ENCODE measurements at regions not wholly inside any gene's neighbourhood (a gene's known extent, or its start where the extent isn't known, plus 50 kb on each side); places are given as distances from the start of the nearest gene placed in this dataset.
"Not testable (repeated sequence)": the region's sequence is repeated elsewhere in the genome, so short reads cannot be mapped to it uniquely, and the experiment has no call there.

DNA sequence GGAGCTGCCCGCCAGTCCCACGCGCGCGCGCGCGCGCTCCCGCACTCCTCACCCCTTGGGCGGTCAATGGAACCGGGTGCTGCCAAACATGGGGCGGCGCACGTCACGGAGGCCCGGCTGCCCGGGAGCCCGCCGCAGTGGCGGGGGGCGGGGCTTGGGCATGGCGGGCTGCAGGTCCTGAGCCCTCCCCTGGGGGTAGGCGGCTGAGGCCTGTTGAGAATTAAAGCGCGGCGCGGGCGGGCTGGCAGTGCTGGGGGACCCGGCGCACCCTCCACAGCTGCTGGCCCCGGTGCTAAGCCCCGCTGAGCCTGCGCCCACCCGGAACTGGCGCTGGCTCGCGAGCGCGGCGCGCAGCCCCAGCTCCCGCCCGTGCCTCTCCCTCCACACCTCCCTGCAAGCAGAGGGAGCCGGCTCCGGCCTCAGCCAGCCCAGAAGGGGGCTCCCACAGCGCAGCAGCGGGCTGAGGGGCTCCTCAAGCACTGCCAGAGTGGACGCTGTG, 634.2 kb downstream of the ANKRD7 start:
- no peak overlapping the region for H3K4me3 ChIP-seq (ENCODE audit: low read length)
- no peak for DNase-seq (ENCODE audit: low read depth)
- TF ChIP-seq, protein P1, sequence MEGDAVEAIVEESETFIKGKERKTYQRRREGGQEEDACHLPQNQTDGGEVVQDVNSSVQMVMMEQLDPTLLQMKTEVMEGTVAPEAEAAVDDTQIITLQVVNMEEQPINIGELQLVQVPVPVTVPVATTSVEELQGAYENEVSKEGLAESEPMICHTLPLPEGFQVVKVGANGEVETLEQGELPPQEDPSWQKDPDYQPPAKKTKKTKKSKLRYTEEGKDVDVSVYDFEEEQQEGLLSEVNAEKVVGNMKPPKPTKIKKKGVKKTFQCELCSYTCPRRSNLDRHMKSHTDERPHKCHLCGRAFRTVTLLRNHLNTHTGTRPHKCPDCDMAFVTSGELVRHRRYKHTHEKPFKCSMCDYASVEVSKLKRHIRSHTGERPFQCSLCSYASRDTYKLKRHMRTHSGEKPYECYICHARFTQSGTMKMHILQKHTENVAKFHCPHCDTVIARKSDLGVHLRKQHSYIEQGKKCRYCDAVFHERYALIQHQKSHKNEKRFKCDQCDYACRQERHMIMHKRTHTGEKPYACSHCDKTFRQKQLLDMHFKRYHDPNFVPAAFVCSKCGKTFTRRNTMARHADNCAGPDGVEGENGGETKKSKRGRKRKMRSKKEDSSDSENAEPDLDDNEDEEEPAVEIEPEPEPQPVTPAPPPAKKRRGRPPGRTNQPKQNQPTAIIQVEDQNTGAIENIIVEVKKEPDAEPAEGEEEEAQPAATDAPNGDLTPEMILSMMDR (conservative IDR thresholded peaks at IDR 0.05; ENCODE audit: low read depth, low read length) = no peak

DNA sequence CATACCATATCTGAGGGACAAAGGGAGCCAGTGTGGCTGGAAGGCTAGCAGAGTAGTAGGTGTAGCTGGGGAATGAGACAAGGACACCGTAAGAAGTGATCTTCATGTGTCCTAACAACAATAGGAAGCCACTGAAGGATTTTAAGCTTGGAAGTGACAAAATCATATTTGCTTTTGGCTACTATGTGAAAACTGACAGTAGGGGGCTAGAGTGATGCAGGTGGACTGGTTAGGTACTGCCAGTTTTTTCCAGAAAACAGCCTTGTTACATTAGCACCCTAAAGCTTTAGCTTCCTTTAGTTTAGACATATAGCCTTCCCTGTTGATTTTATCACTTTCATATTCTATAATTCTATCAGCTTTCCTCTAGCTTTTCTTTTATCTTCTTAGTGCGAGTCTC, 637.1 kb downstream of the ANKRD7 start:
- TF ChIP-seq, protein P1 (conservative IDR thresholded peaks at IDR 0.05; ENCODE audit: low read depth, low read length) = no peak
- no peak for DNase-seq (ENCODE audit: low read depth)
- no peak overlapping the region for H3K4me3 ChIP-seq (ENCODE audit: low read length)

DNA sequence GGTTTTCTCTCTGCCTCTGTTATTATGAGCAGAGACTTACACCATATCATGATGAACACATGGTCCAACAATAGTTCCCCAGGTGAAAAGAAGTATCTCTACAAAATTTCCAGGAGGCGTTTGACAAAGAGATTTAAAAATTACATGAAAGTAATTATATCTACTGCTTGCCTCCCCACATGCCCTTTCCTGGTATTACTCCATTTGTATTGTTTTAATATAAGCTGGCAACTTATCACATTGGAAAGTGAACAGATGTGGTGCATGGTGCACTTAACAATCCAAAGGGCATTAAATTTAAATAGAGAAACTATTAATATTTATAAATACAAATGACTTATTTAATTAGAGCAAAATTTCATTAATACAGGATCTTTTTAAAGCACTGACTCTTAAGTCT, 638.2 kb downstream of the ANKRD7 start:
- TF ChIP-seq, protein P1 (conservative IDR thresholded peaks at IDR 0.05; ENCODE audit: low read depth, low read length) = no peak
- no peak overlapping the region for H3K4me3 ChIP-seq (ENCODE audit: low read length)
- no peak for DNase-seq (ENCODE audit: low read depth)

DNA sequence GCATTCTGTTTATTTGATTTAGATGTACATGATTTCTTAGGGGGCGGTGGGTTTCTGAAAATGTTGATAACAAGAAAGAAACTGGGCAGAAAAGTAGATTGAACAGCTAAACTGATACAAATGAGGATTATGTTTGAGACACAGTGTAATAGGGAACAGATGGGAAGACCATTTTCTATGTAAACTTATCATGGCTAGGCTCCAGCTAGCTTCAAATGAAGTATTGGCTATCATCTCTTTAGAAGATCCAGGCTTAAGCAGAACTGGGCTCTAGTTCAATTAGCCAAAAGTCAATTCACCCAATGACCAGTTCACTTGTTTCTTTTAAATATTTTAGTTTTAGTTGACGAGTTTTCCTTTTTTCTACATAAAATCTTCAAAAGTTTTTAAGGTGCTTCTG, 639.5 kb downstream of the ANKRD7 start:
- DNase-seq (ENCODE audit: low read depth) = no peak
- TF ChIP-seq, protein P1 (conservative IDR thresholded peaks at IDR 0.05; ENCODE audit: low read depth, low read length) = no peak
- H3K4me3 ChIP-seq (ENCODE audit: low read length) = no peak overlapping the region

DNA sequence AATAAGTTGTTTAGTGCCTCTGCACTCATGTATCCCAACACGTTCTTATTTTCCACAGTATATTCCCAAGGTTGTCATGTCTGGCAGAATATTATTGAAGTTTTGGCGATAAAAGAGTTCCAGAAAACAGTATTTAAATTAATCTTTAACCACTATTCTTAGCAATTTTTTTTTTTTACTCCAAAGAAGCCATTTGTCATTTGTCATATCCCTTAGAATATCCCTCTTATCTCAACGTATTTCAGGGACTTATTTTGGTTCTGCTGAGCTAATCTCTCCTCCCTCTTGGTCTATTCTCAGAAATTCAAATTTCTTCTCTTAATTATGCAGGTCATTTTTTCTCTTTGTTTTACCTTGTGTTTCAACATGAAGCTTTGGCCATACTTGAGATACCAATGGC, 643.4 kb downstream of the ANKRD7 start:
- TF ChIP-seq, protein P1 (conservative IDR thresholded peaks at IDR 0.05; ENCODE audit: low read depth, low read length) = no peak
- H3K4me3 ChIP-seq (ENCODE audit: low read length) = no peak overlapping the region
- no peak for DNase-seq (ENCODE audit: low read depth)

DNA sequence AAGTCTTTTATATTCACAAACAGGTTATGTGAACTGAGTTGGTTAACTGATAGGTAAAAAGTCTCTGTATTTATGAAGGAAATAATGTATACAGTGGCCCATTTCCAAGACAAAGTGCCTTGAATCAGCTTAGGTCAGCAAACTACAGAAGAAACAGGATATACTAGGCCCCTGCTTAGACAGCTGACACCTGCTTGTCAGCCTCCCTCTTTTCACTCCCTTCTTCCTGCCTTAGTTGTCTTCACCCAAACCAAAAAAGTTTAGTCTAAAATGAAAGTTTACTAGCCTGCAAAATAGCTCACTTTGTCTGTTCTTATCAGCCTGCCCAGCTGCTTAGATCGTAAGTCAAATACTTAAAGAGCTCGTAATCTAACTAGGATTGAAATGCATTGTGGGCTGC, 644.6 kb downstream of the ANKRD7 start:
- not testable (repeated sequence) for DNase-seq (ENCODE audit: low read depth); H3K4me3 ChIP-seq (ENCODE audit: low read length)

DNA sequence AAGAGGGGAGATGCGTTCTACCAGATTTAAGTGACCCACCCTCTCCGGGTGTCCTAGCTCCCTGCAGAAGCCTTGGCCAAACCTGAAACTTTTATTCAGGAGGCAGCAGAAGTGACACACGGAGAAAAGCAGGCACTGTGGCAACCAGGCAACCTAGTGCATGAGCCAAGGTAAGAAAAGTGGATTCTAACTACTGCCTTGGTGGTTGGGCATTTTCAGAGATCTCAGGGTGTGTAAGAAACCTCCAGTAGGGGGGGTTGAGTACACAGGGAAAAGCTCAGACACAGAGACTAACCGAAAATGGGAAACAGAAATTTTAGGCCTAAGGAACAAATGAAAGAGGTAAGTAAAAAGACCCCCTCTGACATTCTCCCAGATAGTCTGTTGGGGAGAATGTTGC, 645.7 kb downstream of the ANKRD7 start:
- H3K4me3 ChIP-seq (ENCODE audit: low read length) = no peak overlapping the region
- no peak for DNase-seq (ENCODE audit: low read depth)
- TF ChIP-seq, protein P1 (conservative IDR thresholded peaks at IDR 0.05; ENCODE audit: low read depth, low read length) = peak; percentile 45

DNA sequence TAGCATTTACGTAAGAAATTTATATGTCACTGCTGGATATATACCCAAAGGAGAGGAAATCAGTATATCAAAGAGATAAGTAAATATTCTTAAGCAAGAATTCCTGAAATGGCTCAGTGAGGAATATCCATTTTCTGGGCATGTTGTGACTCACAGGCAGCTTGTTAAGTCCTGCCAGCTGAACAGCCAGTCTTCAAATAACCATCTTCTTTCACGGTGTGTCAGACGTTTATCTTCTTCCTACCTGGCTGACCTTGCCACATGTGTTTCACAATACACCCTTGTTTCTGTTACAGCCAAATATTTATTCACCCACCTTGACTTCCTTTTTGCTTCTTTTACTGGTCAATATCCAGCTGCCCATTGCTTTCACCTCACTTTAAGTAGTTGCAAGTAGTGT, 648.1 kb downstream of the ANKRD7 start:
- H3K4me3 ChIP-seq (ENCODE audit: low read length) = no peak overlapping the region
- DNase-seq (ENCODE audit: low read depth) = no peak
- TF ChIP-seq, protein P1 (conservative IDR thresholded peaks at IDR 0.05; ENCODE audit: low read depth, low read length) = no peak

All from retinal pigment epithelial cell (primary cell).